WTC11 (cell line): ENCODE measurements at regions not wholly inside any gene's neighbourhood (a gene's known extent, or its start where the extent isn't known, plus 50 kb on each side); places are given as distances from the start of the nearest gene placed in this dataset.

Experiments used
- CREB1 ChIP-seq: sonication (generic); formaldehyde crosslinking; IDR thresholded peaks from 2 replicates; pipeline ENCODE4 v1.8.0; 2023; ENCODE audit warnings: mild to moderate bottlenecking, missing genetic modification reagents
- TF ChIP-seq, protein P1 (sequence below): fragments of 200-600 bp; IDR thresholded peaks from 2 replicates; pipeline ENCODE4 v1.8.0; 2022; ENCODE audit warnings: antibody characterized with exemption
- TF ChIP-seq, protein P2 (sequence below): sonication (generic); formaldehyde crosslinking; IDR thresholded peaks from 2 replicates; pipeline ENCODE4 v1.8.1; 2022; ENCODE audit warnings: low read depth, missing genetic modification reagents, borderline replicate concordance
- TF ChIP-seq, protein P3 (sequence below): sonication (generic); formaldehyde crosslinking; IDR thresholded peaks from 2 replicates; pipeline ENCODE4 v1.8.0; 2022; ENCODE audit warnings: missing genetic modification reagents

DNA sequence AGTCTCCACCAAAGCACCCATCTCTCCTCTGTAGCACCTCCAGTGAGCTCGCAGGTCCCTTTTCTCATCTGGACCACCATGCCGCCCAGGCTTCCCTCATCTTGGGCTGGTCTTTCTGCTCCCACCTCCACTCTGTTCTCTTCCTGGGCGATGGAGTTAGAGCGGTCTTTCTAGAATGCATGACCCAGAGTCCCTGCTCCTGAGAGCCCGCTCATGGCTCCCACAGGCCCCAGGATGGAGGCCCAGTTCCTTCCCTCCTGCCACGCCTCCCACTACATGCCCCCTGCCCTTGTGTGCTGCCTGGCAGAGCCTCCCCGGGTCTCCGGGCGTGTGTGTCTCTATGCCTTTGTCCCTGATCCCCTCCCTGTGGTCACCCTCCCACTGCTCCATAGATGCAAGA lies 100.7 kb upstream of the RTL1 start:
- TF ChIP-seq, protein P1, sequence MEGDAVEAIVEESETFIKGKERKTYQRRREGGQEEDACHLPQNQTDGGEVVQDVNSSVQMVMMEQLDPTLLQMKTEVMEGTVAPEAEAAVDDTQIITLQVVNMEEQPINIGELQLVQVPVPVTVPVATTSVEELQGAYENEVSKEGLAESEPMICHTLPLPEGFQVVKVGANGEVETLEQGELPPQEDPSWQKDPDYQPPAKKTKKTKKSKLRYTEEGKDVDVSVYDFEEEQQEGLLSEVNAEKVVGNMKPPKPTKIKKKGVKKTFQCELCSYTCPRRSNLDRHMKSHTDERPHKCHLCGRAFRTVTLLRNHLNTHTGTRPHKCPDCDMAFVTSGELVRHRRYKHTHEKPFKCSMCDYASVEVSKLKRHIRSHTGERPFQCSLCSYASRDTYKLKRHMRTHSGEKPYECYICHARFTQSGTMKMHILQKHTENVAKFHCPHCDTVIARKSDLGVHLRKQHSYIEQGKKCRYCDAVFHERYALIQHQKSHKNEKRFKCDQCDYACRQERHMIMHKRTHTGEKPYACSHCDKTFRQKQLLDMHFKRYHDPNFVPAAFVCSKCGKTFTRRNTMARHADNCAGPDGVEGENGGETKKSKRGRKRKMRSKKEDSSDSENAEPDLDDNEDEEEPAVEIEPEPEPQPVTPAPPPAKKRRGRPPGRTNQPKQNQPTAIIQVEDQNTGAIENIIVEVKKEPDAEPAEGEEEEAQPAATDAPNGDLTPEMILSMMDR: no peak
- TF ChIP-seq, protein P2, sequence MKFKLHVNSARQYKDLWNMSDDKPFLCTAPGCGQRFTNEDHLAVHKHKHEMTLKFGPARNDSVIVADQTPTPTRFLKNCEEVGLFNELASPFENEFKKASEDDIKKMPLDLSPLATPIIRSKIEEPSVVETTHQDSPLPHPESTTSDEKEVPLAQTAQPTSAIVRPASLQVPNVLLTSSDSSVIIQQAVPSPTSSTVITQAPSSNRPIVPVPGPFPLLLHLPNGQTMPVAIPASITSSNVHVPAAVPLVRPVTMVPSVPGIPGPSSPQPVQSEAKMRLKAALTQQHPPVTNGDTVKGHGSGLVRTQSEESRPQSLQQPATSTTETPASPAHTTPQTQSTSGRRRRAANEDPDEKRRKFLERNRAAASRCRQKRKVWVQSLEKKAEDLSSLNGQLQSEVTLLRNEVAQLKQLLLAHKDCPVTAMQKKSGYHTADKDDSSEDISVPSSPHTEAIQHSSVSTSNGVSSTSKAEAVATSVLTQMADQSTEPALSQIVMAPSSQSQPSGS: no peak
- no peak for TF ChIP-seq CREB1 (CRISPR knock-in tag)
- TF ChIP-seq, protein P3, sequence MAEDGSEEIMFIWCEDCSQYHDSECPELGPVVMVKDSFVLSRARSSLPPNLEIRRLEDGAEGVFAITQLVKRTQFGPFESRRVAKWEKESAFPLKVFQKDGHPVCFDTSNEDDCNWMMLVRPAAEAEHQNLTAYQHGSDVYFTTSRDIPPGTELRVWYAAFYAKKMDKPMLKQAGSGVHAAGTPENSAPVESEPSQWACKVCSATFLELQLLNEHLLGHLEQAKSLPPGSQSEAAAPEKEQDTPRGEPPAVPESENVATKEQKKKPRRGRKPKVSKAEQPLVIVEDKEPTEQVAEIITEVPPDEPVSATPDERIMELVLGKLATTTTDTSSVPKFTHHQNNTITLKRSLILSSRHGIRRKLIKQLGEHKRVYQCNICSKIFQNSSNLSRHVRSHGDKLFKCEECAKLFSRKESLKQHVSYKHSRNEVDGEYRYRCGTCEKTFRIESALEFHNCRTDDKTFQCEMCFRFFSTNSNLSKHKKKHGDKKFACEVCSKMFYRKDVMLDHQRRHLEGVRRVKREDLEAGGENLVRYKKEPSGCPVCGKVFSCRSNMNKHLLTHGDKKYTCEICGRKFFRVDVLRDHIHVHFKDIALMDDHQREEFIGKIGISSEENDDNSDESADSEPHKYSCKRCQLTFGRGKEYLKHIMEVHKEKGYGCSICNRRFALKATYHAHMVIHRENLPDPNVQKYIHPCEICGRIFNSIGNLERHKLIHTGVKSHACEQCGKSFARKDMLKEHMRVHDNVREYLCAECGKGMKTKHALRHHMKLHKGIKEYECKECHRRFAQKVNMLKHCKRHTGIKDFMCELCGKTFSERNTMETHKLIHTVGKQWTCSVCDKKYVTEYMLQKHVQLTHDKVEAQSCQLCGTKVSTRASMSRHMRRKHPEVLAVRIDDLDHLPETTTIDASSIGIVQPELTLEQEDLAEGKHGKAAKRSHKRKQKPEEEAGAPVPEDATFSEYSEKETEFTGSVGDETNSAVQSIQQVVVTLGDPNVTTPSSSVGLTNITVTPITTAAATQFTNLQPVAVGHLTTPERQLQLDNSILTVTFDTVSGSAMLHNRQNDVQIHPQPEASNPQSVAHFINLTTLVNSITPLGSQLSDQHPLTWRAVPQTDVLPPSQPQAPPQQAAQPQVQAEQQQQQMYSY (CRISPR knock-in tag): no peak
